AG04450 (cell line): ENCODE measurements at regions not wholly inside any gene's neighbourhood (a gene's known extent, or its start where the extent isn't known, plus 50 kb on each side); places are given as distances from the start of the nearest gene placed in this dataset.
"Not testable (repeated sequence)": the region's sequence is repeated elsewhere in the genome, so short reads cannot be mapped to it uniquely, and the experiment has no call there.

Source experiments
- CTCF ChIA-PET: fragments of 300-600, 350-600 bp; formaldehyde crosslinking; extraction: SDS; loops from one replicate; lab custom pipeline; 2022; ENCODE audit warnings: antibody characterized with exemption, inconsistent platforms; lab: Charles Lee
- POLR2A ChIA-PET: fragments of 350-600 bp; formaldehyde crosslinking; extraction: SDS; loops from one replicate; lab custom pipeline; 2021; ENCODE audit warnings: antibody characterized with exemption, inconsistent platforms; lab: Yijun Ruan, JAX
- DNase-seq: peaks from one replicate; pipeline ENCODE4 v3.0.0-alpha.2; 2011; ENCODE audit warnings: low read depth, low spot score
- H3K27ac ChIP-seq: one replicate; pipeline ENCODE4 v1.5.1; 2012; ENCODE audit warnings: low read depth, low read length, control low read depth
- H3K27me3 ChIP-seq: one replicate; pipeline ENCODE4 v1.6.0; 2012; ENCODE audit warnings: low read length; ENCODE audit not compliant: control insufficient read depth, insufficient read depth
- H3K4me3 ChIP-seq: 2 replicates; pipeline ENCODE4 v1.5.1; 2011; ENCODE audit warnings: mild to moderate bottlenecking, low read depth, low read length, control low read depth
- H3K9me3 ChIP-seq: 2 replicates; pipeline ENCODE4 v1.5.1; 2012; ENCODE audit warnings: low read length; ENCODE audit not compliant: control insufficient read depth, insufficient read depth
- TF ChIP-seq, protein P1 (sequence below): IDR thresholded peaks from 2 replicates; pipeline ENCODE4 v1.5.1; 2011; ENCODE audit warnings: low read depth, low read length, control low read depth, inconsistent platforms

DNA sequence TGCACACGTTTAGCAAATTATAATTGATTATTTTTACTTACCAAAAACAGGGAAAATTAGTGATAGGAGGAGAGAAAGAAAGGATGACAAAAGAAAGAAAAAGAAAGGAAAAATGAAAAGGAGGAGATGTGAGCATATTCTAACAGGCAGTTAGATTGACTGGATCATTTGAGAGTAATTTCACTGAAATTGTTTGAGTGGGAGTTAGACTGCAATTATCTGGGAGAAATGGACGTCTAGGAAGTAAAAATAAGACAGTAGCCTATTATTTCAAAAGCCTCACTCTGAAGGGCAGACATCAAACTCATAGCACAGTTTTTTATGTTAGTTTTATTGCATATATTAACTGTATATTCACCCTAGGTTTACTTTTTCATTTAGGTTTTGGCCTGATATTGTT, 272.8 kb upstream of the POU1F1 start:
- Histone ChIP-seq H3K27me3 (no peaks in the 10 kb centered on the region), H3K4me3 (no peak overlapping the region), H3K27ac (no peak overlapping the region), H3K9me3 (no peaks in the 10 kb centered on the region)
- CTCF ChIA-PET: no interaction called here
- DNase-seq: no peak
- POLR2A ChIA-PET: no interaction called here
- TF ChIP-seq, protein P1, sequence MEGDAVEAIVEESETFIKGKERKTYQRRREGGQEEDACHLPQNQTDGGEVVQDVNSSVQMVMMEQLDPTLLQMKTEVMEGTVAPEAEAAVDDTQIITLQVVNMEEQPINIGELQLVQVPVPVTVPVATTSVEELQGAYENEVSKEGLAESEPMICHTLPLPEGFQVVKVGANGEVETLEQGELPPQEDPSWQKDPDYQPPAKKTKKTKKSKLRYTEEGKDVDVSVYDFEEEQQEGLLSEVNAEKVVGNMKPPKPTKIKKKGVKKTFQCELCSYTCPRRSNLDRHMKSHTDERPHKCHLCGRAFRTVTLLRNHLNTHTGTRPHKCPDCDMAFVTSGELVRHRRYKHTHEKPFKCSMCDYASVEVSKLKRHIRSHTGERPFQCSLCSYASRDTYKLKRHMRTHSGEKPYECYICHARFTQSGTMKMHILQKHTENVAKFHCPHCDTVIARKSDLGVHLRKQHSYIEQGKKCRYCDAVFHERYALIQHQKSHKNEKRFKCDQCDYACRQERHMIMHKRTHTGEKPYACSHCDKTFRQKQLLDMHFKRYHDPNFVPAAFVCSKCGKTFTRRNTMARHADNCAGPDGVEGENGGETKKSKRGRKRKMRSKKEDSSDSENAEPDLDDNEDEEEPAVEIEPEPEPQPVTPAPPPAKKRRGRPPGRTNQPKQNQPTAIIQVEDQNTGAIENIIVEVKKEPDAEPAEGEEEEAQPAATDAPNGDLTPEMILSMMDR: no peak

DNA sequence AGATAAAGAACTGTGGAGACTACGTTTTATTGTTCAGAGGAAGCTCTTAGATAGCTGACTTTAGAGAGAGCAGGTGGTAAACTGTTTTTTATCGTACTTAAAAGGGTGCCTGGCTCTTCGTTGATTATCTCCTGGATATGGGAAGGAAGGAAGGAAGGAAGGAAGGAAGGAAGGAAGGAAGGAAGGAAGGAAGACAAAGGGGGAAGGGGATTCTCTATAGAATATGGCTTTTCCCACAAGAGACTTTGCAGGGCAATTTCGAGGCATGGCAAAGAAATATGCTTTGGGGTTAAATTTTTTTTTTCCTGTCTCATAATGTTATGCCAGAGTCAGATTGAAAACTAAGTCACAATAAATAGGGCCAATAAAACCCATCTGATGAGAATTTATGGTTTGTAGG, 271.9 kb upstream of the POU1F1 start:
- CTCF ChIA-PET: no interaction called here
- Histone ChIP-seq H3K9me3 (no peaks in the 10 kb centered on the region), H3K4me3 (no peak overlapping the region), H3K27ac (no peak overlapping the region), H3K27me3 (no peaks in the 10 kb centered on the region)
- no peak for DNase-seq
- TF ChIP-seq, protein P1: no peak
- POLR2A ChIA-PET: no interaction called here

GRCh38 chr3:87546216-87546615, 269.8 kb upstream of the POU1F1 start:
- no peaks in the 10 kb centered on the region for H3K27me3 ChIP-seq
- DNase-seq: no peak
- H3K9me3 ChIP-seq: no peaks in the 10 kb centered on the region
- TF ChIP-seq, protein P1: no peak
- no peak overlapping the region for H3K27ac ChIP-seq
- POLR2A ChIA-PET: no interaction called here
- CTCF ChIA-PET: no interaction called here
- no peak overlapping the region for H3K4me3 ChIP-seq

GRCh38 chr3:87543408-87543807, 267.0 kb upstream of the POU1F1 start:
- POLR2A ChIA-PET, H3K27me3 ChIP-seq, DNase-seq, H3K9me3 ChIP-seq, H3K4me3 ChIP-seq, H3K27ac ChIP-seq, CTCF ChIA-PET: not testable (repeated sequence)

DNA sequence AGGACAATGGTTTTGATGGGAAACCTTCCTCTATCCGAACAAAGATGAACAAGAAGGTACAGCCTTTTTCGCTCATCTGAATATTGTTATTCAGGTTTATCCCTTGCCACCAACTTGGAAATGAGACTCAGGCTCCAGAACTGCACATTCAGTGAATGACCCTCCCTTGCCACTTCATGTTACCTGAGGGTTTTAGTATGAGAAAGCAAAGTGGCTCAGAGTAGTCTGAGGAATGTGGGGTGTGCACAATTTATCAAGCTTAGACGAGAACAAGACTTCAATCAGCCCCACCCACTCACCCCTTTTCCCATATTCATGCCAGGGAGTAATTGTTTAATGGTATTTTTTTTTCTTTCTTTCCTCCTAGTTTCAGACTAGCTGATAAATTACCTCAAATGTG, 265.3 kb upstream of the POU1F1 start:
- TF ChIP-seq, protein P1: no peak
- DNase-seq: no peak
- Histone ChIP-seq H3K27me3 (no peaks in the 10 kb centered on the region), H3K9me3 (peaks cover 3% of the 10 kb centered on the region; the same call in 1 of the 2 replicates), H3K27ac (no peak overlapping the region), H3K4me3 (no peak overlapping the region)
- ChIA-PET CTCF (no interaction called here), POLR2A (no interaction called here)

- H3K9me3 ChIP-seq, H3K4me3 ChIP-seq, CTCF ChIA-PET, H3K27me3 ChIP-seq, H3K27ac ChIP-seq, DNase-seq, POLR2A ChIA-PET: not testable (repeated sequence)
These were observed 262.3 kb upstream of the POU1F1 start for GRCh38 chr3:87538722-87539121.
